H1 (cell line): ENCODE measurements at regions not wholly inside any gene's neighbourhood (a gene's known extent, or its start where the extent isn't known, plus 50 kb on each side); places are given as distances from the start of the nearest gene placed in this dataset.

Experiments
- CTCF ChIA-PET: fragments of 300-600 bp; sonication (Branson Sonifier 250); formaldehyde crosslinking; loops from one replicate; lab custom pipeline; 2021; ENCODE audit not compliant: partially characterized antibody; lab: Charles Lee
- POLR2A ChIA-PET: fragments of 300-600 bp; sonication (Branson Sonifier 250); formaldehyde crosslinking; loops from one replicate; lab custom pipeline; 2021; ENCODE audit warnings: inconsistent platforms; ENCODE audit not compliant: partially characterized antibody; lab: Charles Lee
- DNase-seq, 2 experiments: peaks; one replicate each; pipeline versions ENCODE4 v3.0.0 to v3.0.0-alpha.2; 2010 to 2022; ENCODE audit warnings: low spot score in 2 of 2, low read depth in 1 of 2, mixed read lengths in 1 of 2
- FAIRE-seq: peaks from 2 replicates; lab custom pipeline; 2011; peaks lifted over from hg19 to GRCh38; lab: Jason Lieb, UNC
- H2AFZ ChIP-seq: 2 replicates; pipeline ENCODE4 v1.8.1; 2012; ENCODE audit warnings: low read length, inconsistent platforms
- H2AK5ac ChIP-seq: 2 replicates; pipeline ENCODE4 v1.6.1; 2013; ENCODE audit warnings: low read depth, low read length
- H2BK120ac ChIP-seq: replicated peaks from 2 replicates; pipeline ENCODE3; 2013; ENCODE audit warnings: low read depth, low read length, inconsistent platforms
- H2BK12ac ChIP-seq: 2 replicates; pipeline ENCODE4 v1.6.1; 2013; ENCODE audit warnings: low read depth, low read length
- H2BK15ac ChIP-seq: 2 replicates; pipeline ENCODE4 v1.6.1; 2013; ENCODE audit warnings: low read length
- H2BK20ac ChIP-seq: 2 replicates; pipeline ENCODE4 v1.6.1; 2013; ENCODE audit warnings: low read length
- H2BK5ac ChIP-seq: 2 replicates; pipeline ENCODE4 v1.6.1; 2013; ENCODE audit warnings: low read depth, low read length
- H3K14ac ChIP-seq: 2 replicates; pipeline ENCODE4 v1.6.1; 2013; ENCODE audit warnings: inconsistent platforms; ENCODE audit not compliant: insufficient read length
- H3K18ac ChIP-seq: 2 replicates; pipeline ENCODE4 v1.6.1; 2013; ENCODE audit warnings: low read length; ENCODE audit errors: extremely low read depth
- H3K23ac ChIP-seq: 2 replicates; pipeline ENCODE4 v1.6.1; 2013; ENCODE audit warnings: inconsistent platforms; ENCODE audit not compliant: insufficient read length
- H3K23me2 ChIP-seq: 2 replicates; pipeline ENCODE4 v1.6.1; 2013; ENCODE audit warnings: low read depth, low read length
- H3K27ac ChIP-seq: 2 replicates; pipeline ENCODE4 v1.6.1; 2011; ENCODE audit warnings: low read depth, low read length, inconsistent platforms
- H3K27me3 ChIP-seq, 4 experiments: replicated peaks in 1 of 4; 1 replicate in 1 of 4; 2 replicates in 3 of 4; pipeline versions ENCODE4 v1.6.1 to v1.8.1; 2011 to 2013; ENCODE audit warnings: low read length in 3 of 4, mild to moderate bottlenecking in 3 of 4, inconsistent platforms in 2 of 4, mixed read lengths in 2 of 4, moderate library complexity in 1 of 4; ENCODE audit not compliant: control insufficient read depth in 3 of 4, insufficient read depth in 3 of 4; ENCODE audit errors: extremely low read depth in 1 of 4
- H3K36me3 ChIP-seq, 4 experiments: 2 replicates each; pipeline versions ENCODE4 v1.6.1 to v1.8.1; 2011 to 2013; ENCODE audit warnings: mild to moderate bottlenecking in 4 of 4, low read length in 3 of 4, moderate library complexity in 2 of 4, control low read depth in 1 of 4, inconsistent platforms in 1 of 4; ENCODE audit not compliant: insufficient read depth in 4 of 4, control insufficient read depth in 2 of 4
- H3K4ac ChIP-seq: replicated peaks from 2 replicates; pipeline ENCODE3; 2013; ENCODE audit warnings: low read length, low read depth, mixed read lengths, inconsistent platforms; ENCODE audit not compliant: insufficient read length
- H3K4me1 ChIP-seq, 4 experiments: replicated peaks in 1 of 4; 1 replicate in 1 of 4; 2 replicates in 3 of 4; pipeline versions ENCODE4 v1.6.1 to v1.8.1; 2011 to 2013; ENCODE audit warnings: low read length in 3 of 4, inconsistent platforms in 2 of 4, mixed read lengths in 1 of 4; ENCODE audit not compliant: insufficient read depth in 4 of 4, control insufficient read depth in 3 of 4
- H3K4me2 ChIP-seq, 2 experiments: 2 replicates each; pipeline versions ENCODE4 v1.6.1 to v1.8.1; 2011 to 2013; ENCODE audit warnings: low read depth in 2 of 2, low read length in 2 of 2, control low read depth in 1 of 2, inconsistent platforms in 1 of 2, mild to moderate bottlenecking in 1 of 2; ENCODE audit not compliant: insufficient read depth in 1 of 2
- H3K4me3 ChIP-seq, 4 experiments: fragments of 200-600, 300-600 bp in 1 of 4; sonication (generic), shearing (Covaris generic), sonication (Bioruptor Twin) in 1 of 4; 2 replicates each; pipeline versions ENCODE4 v1.5.1 to v1.8.1; 2011 to 2016; ENCODE audit warnings: low read length in 4 of 4, low read depth in 3 of 4, control low read depth in 2 of 4, inconsistent platforms in 2 of 4, mild to moderate bottlenecking in 2 of 4, mixed read lengths in 1 of 4, moderate library complexity in 1 of 4; ENCODE audit not compliant: insufficient read depth in 2 of 4; ENCODE audit errors: extremely low read depth in 1 of 4
- H3K56ac ChIP-seq: replicated peaks from 2 replicates; pipeline ENCODE3; 2013; ENCODE audit warnings: low read depth, mild to moderate bottlenecking, mixed read lengths, low read length, inconsistent platforms; ENCODE audit not compliant: insufficient read length
- H3K79me1 ChIP-seq: 2 replicates; pipeline ENCODE4 v1.6.1; 2013; ENCODE audit warnings: low read depth, low read length, control low read depth
- H3K79me2 ChIP-seq, 2 experiments: 2 replicates each; pipeline versions ENCODE4 v1.6.1 to v1.8.1; 2012 to 2013; ENCODE audit warnings: low read length in 2 of 2, mild to moderate bottlenecking in 2 of 2, inconsistent platforms in 1 of 2; ENCODE audit not compliant: insufficient read depth in 2 of 2, control insufficient read depth in 1 of 2
- H3K9ac ChIP-seq, 4 experiments: replicated peaks in 1 of 4; 1 replicate in 1 of 4; 2 replicates in 3 of 4; pipeline versions ENCODE4 v1.6.1 to v1.8.1; 2011 to 2013; ENCODE audit warnings: low read depth in 3 of 4, low read length in 3 of 4, control low read depth in 2 of 4, mild to moderate bottlenecking in 2 of 4, moderate library complexity in 2 of 4, inconsistent platforms in 1 of 4; ENCODE audit errors: extremely low read depth in 1 of 4
- H3K9me3 ChIP-seq, 2 experiments: 2 replicates each; pipeline versions ENCODE4 v1.6.1 to v1.8.1; 2012 to 2013; ENCODE audit warnings: mild to moderate bottlenecking in 2 of 2, moderate library complexity in 2 of 2, control low read depth in 1 of 2, inconsistent platforms in 1 of 2, low read depth in 1 of 2, low read length in 1 of 2, mixed read lengths in 1 of 2; ENCODE audit not compliant: insufficient read depth in 2 of 2
- H4K20me1 ChIP-seq, 2 experiments: replicated peaks in 1 of 2; 2 replicates each; pipeline versions ENCODE3 to v1.8.1; 2011 to 2013; ENCODE audit warnings: inconsistent platforms in 2 of 2, low read length in 2 of 2, mild to moderate bottlenecking in 1 of 2; ENCODE audit not compliant: insufficient read depth in 2 of 2, control insufficient read depth in 1 of 2
- H4K5ac ChIP-seq: 2 replicates; pipeline ENCODE4 v1.6.1; 2013; ENCODE audit warnings: low read length, low read depth, mixed read lengths, inconsistent platforms; ENCODE audit not compliant: insufficient read length
- H4K8ac ChIP-seq: 2 replicates; pipeline ENCODE4 v1.8.0; 2013; ENCODE audit warnings: mild to moderate bottlenecking, moderate library complexity, low read length, inconsistent platforms; ENCODE audit not compliant: insufficient read depth; ENCODE audit errors: extremely low read depth
- H4K91ac ChIP-seq: replicated peaks from 2 replicates; pipeline ENCODE3; 2013; ENCODE audit warnings: low read length, mixed read lengths, inconsistent platforms; ENCODE audit not compliant: insufficient read length
- CBX8 ChIP-seq: fragments of 300-800, 300-1000 bp; sonication (generic); IDR thresholded peaks from 2 replicates; pipeline ENCODE4 v1.7.1; 2016; ENCODE audit warnings: low read depth, low read length, borderline replicate concordance
- MAFK ChIP-seq: IDR thresholded peaks from 2 replicates; pipeline ENCODE4 v1.6.1; 2012; ENCODE audit warnings: low read depth, mild to moderate bottlenecking, improper control_type of control experiment, low read length
- PHF8 ChIP-seq: fragments of 200-600 bp; sonication (generic); conservative IDR thresholded peaks from 2 replicates; pipeline ENCODE4 v1.7.1; 2012; ENCODE audit warnings: low read depth, mild to moderate bottlenecking, inconsistent platforms, low read length, moderate library complexity
- POLR2AphosphoS5 ChIP-seq: IDR thresholded peaks from 2 replicates; pipeline ENCODE4 v1.6.1; 2011; ENCODE audit warnings: low read depth, low read length
- RAD21 ChIP-seq, 2 experiments: IDR thresholded peaks in 1 of 2; conservative IDR thresholded peaks in 1 of 2; 2 replicates each; pipeline ENCODE4 v1.6.1; 2011; ENCODE audit warnings: low read depth in 2 of 2, low read length in 2 of 2, improper control_type of control experiment in 1 of 2, inconsistent platforms in 1 of 2, mild to moderate bottlenecking in 1 of 2, moderate library complexity in 1 of 2
- RBBP5 ChIP-seq: IDR thresholded peaks from 2 replicates; pipeline ENCODE4 v1.7.1; 2012; ENCODE audit warnings: low read depth, mild to moderate bottlenecking, inconsistent platforms, low read length, moderate library complexity, borderline replicate concordance
- SAP30 ChIP-seq: fragments of 300-600 bp; sonication (generic); IDR thresholded peaks from 2 replicates; pipeline ENCODE4 v1.7.1; 2012; ENCODE audit warnings: low read length, moderate library complexity, mild to moderate bottlenecking, inconsistent platforms; ENCODE audit not compliant: insufficient read depth, insufficient replicate concordance
- SP1 ChIP-seq: IDR thresholded peaks from 2 replicates; pipeline ENCODE4 v1.6.1; 2011; ENCODE audit warnings: low read depth, low read length
- SP2 ChIP-seq: IDR thresholded peaks from 2 replicates; pipeline ENCODE4 v1.6.1; 2012; ENCODE audit warnings: mild to moderate bottlenecking, low read length, inconsistent platforms
- SUZ12 ChIP-seq: fragments of 200-600 bp; sonication (generic); IDR thresholded peaks from 2 replicates; pipeline ENCODE4 v1.6.1; 2012; ENCODE audit warnings: mild to moderate bottlenecking, inconsistent platforms, low read length, moderate library complexity, mixed read lengths
- WGBS, 2 experiments: shearing (Covaris generic) in 1 of 2; methylation state at CpG; one replicate each; pipeline versions ENCODE4 v1.1.6 to v1.1.7; 2013 to 2015; ENCODE audit warnings: low lambda C conversion rate in 2 of 2, mixed read lengths in 2 of 2, inconsistent platforms in 1 of 2, low coverage in 1 of 2, missing lambda C conversion rate in 1 of 2; ENCODE audit not compliant: insufficient replicate concordance in 2 of 2, insufficient coverage in 1 of 2, insufficient read length in 1 of 2; ENCODE audit errors: extremely low coverage in 1 of 2, missing lambda C conversion rate in 1 of 2; 5-methylcytosine and 5-hydroxymethylcytosine counted together

DNA sequence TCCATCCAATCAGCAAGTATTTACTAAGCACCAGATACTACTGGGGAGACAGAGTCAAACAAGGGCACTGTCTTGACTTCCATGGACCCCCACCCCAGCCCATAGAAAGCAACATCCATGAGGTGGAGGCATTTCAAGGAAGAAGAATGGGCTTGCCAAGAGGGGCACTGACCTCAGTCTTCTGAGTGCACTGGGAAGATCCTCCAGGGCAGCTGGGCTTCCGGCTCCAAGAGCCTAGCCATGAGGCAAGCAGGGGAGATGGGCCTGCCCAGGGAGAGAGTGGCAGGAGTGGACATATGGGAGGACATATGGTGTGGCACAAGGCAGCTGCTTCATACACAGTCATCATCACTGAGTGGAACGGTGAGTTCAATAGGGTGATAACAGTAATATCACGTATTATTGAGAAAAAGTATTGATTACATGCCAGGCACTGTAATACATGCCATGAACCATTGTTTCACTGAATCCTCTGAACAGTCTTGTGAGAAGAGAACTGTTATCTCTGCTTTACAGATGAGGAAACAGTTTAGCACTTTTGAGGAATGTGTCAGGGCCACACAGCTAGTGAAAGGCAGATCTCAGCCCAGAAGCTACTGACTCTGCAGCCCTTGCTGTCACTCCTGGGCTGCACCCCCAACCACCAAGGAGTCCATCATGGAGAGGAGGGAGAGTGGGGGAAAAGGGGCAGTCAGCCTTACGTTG lies 331.7 kb upstream of the ZMIZ1 start:
- H2AFZ ChIP-seq: no peak overlapping the region
- no peak overlapping the region for H2AK5ac ChIP-seq
- no peak overlapping the region for H2BK12ac ChIP-seq
- no peak overlapping the region; a peak in 1 of 7 replicates for H3K9ac ChIP-seq
- TF ChIP-seq CBX8 (no peak), RBBP5 (no peak), SP1 (no peak), RAD21 (IDR thresholded peaks at IDR 0.05 in 1 of 2, conservative IDR thresholded peaks at IDR 0.05 in 1 of 2; ENCODE audit: low read depth in 2 of 2, low read length in 2 of 2) (no peak), SUZ12 (no peak), SP2 (no peak), PHF8 (no peak), SAP30 (no peak), POLR2AphosphoS5 (no peak), MAFK (no peak)
- no peak overlapping the region for H4K5ac ChIP-seq
- no peak overlapping the region for H3K27ac ChIP-seq
- H4K8ac ChIP-seq: no peak overlapping the region
- peaks cover 0 to 6% (median 2%) of the 10 kb centered on the region in 4 experiments; a peak in 4 of 7 replicates for H3K4me1 ChIP-seq
- no peak overlapping the region for H2BK20ac ChIP-seq
- no peaks in the 10 kb centered on the region for H4K20me1 ChIP-seq
- no peaks in the 10 kb centered on the region; a peak in 1 of 4 replicates for H3K9me3 ChIP-seq
- DNase-seq (no peak), FAIRE-seq (no peak)
- no peaks in the 10 kb centered on the region for H3K36me3 ChIP-seq
- no peaks in the 10 kb centered on the region for H3K79me2 ChIP-seq
- H3K4me3 ChIP-seq: no peak overlapping the region
- WGBS, 2 experiments: 83% methylated on average over 4 of the region's 4 CpGs; no CpG with 5 or more reads in 1 of the 2 experiments
- H3K79me1 ChIP-seq: no peaks in the 10 kb centered on the region
- ChIA-PET POLR2A (no interaction called here), CTCF (interaction anchor here (1.5 kb wide), 1 partner anchor 10 kb away, joined by 6 read pairs; no protein-coding TSS in a partner anchor)
- H2BK5ac ChIP-seq: no peak overlapping the region
- no peak overlapping the region for H2BK15ac ChIP-seq
- H4K91ac ChIP-seq: no peak overlapping the region
- H3K4ac ChIP-seq: no peak overlapping the region
- no peak overlapping the region for H3K4me2 ChIP-seq
- H3K14ac ChIP-seq: no peak overlapping the region
- H2BK120ac ChIP-seq: no peak overlapping the region
- no peak overlapping the region for H3K56ac ChIP-seq
- no peak overlapping the region for H3K18ac ChIP-seq
- no peaks in the 10 kb centered on the region; the same call in 1 of the 2 replicates for H3K23me2 ChIP-seq
- no peaks in the 10 kb centered on the region; a peak in 1 of 7 replicates for H3K27me3 ChIP-seq
- H3K23ac ChIP-seq: no peak overlapping the region
